WTC11 (cell line): ENCODE measurements at regions not wholly inside any gene's neighbourhood (a gene's known extent, or its start where the extent isn't known, plus 50 kb on each side); places are given as distances from the start of the nearest gene placed in this dataset.

Experiments
- ATAC-seq: fragments of 200-7000 bp; cut with Tn5 transposase; 2 replicates; pipeline ENCODE4 v1.10.0; 2021; ENCODE audit warnings: mild to moderate bottlenecking, moderate library complexity
- CTCF ChIA-PET: fragments of 300-600 bp; sonication (Branson Sonifier 250); formaldehyde crosslinking; loops from one replicate; lab custom pipeline; 2021; ENCODE audit warnings: antibody characterized with exemption; lab: Charles Lee
- POLR2A ChIA-PET: fragments of 350-600 bp; sonication (Branson Sonifier 250); formaldehyde crosslinking; loops from one replicate; lab custom pipeline; 2021; ENCODE audit warnings: antibody characterized with exemption; lab: Charles Lee
- DNase-seq: peaks from one replicate; pipeline ENCODE4 v3.0.0; 2021; ENCODE audit warnings: low spot score
- H3K27ac Mint-ChIP-seq: 2 replicates; pipeline ENCODE4 v1.8.0; 2021; ENCODE audit warnings: mixed read lengths
- H3K27me3 Mint-ChIP-seq: 2 replicates; pipeline ENCODE4 v1.8.0; 2021; ENCODE audit warnings: low read depth, mild to moderate bottlenecking, moderate library complexity, mixed read lengths
- H3K36me3 Mint-ChIP-seq: 2 replicates; pipeline ENCODE4 v1.8.0; 2021; ENCODE audit warnings: mixed read lengths
- H3K4me1 Mint-ChIP-seq: 2 replicates; pipeline ENCODE4 v1.8.0; 2022; ENCODE audit warnings: mixed read lengths
- H3K4me3 Mint-ChIP-seq: 2 replicates; pipeline ENCODE4 v1.8.0; 2021; ENCODE audit warnings: mild to moderate bottlenecking, moderate library complexity, mixed read lengths
- H3K9me3 Mint-ChIP-seq: 2 replicates; pipeline ENCODE4 v1.8.0; 2021; ENCODE audit warnings: mixed read lengths
- ATF1 ChIP-seq: sonication (generic); formaldehyde crosslinking; IDR thresholded peaks from 2 replicates; pipeline ENCODE4 v1.8.1; 2023; ENCODE audit warnings: mild to moderate bottlenecking, moderate library complexity, missing genetic modification reagents
- ATF2 ChIP-seq: sonication (generic); formaldehyde crosslinking; IDR thresholded peaks from 2 replicates; pipeline ENCODE4 v1.8.1; 2022; ENCODE audit warnings: low read depth, missing genetic modification reagents, borderline replicate concordance
- ATF6 ChIP-seq: sonication (generic); formaldehyde crosslinking; IDR thresholded peaks from 2 replicates; pipeline ENCODE4 v1.8.1; 2023; ENCODE audit warnings: mild to moderate bottlenecking, missing genetic modification reagents
- CREM ChIP-seq: sonication (generic); formaldehyde crosslinking; IDR thresholded peaks from 2 replicates; pipeline ENCODE4 v1.8.1; 2022; ENCODE audit warnings: mild to moderate bottlenecking, missing genetic modification reagents, moderate library complexity
- CTCF ChIP-seq: fragments of 200-600 bp; IDR thresholded peaks from 2 replicates; pipeline ENCODE4 v1.8.0; 2022; ENCODE audit warnings: antibody characterized with exemption
- ELF4 ChIP-seq: sonication (generic); formaldehyde crosslinking; IDR thresholded peaks from 2 replicates; pipeline ENCODE4 v1.8.1; 2022; ENCODE audit warnings: low read depth, mild to moderate bottlenecking, moderate library complexity, missing genetic modification reagents
- FOXK1 ChIP-seq: sonication (generic); formaldehyde crosslinking; IDR thresholded peaks from 2 replicates; pipeline ENCODE4 v1.8.0; 2022; ENCODE audit warnings: mild to moderate bottlenecking, moderate library complexity, missing genetic modification reagents
- GRHL2 ChIP-seq: fragments of 250-450 bp; sonication (Bioruptor Pico); IDR thresholded peaks from 2 replicates; pipeline ENCODE4 v1.8.0; 2022; ENCODE audit warnings: mild to moderate bottlenecking, moderate library complexity; ENCODE audit not compliant: insufficient replicate concordance, severe bottlenecking
- IRF2 ChIP-seq: sonication (generic); formaldehyde crosslinking; IDR thresholded peaks from 2 replicates; pipeline ENCODE4 v1.8.0; 2022; ENCODE audit warnings: low read depth, missing genetic modification reagents, borderline replicate concordance
- JUN ChIP-seq: sonication (generic); formaldehyde crosslinking; IDR thresholded peaks from 2 replicates; pipeline ENCODE4 v1.8.0; 2023; ENCODE audit warnings: mild to moderate bottlenecking, missing genetic modification reagents
- MAX ChIP-seq: sonication (generic); formaldehyde crosslinking; IDR thresholded peaks from 2 replicates; pipeline ENCODE4 v1.8.0; 2022; ENCODE audit warnings: mild to moderate bottlenecking, missing genetic modification reagents
- OVOL2 ChIP-seq: fragments of 250-450 bp; sonication (Bioruptor Pico); IDR thresholded peaks from 2 replicates; pipeline ENCODE4 v1.9.0; 2021; ENCODE audit warnings: mild to moderate bottlenecking, borderline replicate concordance
- PRRX2 ChIP-seq: fragments of 250-450 bp; sonication (Bioruptor Pico); IDR thresholded peaks from 2 replicates; pipeline ENCODE4 v1.8.0; 2021; ENCODE audit warnings: mild to moderate bottlenecking
- RORB ChIP-seq: fragments of 250-450 bp; sonication (Bioruptor Pico); IDR thresholded peaks from 2 replicates; pipeline ENCODE4 v1.9.0; 2021; ENCODE audit warnings: mild to moderate bottlenecking
- SMAD3 ChIP-seq: sonication (generic); formaldehyde crosslinking; IDR thresholded peaks from 2 replicates; pipeline ENCODE4 v1.8.0; 2022; ENCODE audit warnings: missing genetic modification reagents, mild to moderate bottlenecking, borderline replicate concordance
- TCF7 ChIP-seq: sonication (generic); formaldehyde crosslinking; IDR thresholded peaks from 2 replicates; pipeline ENCODE4 v1.8.0; 2022; ENCODE audit warnings: mild to moderate bottlenecking, low read depth, missing genetic modification reagents, moderate library complexity
- TEAD1 ChIP-seq: sonication (generic); formaldehyde crosslinking; IDR thresholded peaks from 2 replicates; pipeline ENCODE4 v1.8.0; 2022; ENCODE audit warnings: mild to moderate bottlenecking, missing genetic modification reagents
- ZMAT4 ChIP-seq: fragments of 250-450 bp; sonication (Bioruptor Pico); IDR thresholded peaks from 2 replicates; pipeline ENCODE4 v1.9.0; 2021; ENCODE audit warnings: mild to moderate bottlenecking
- ZNF121 ChIP-seq: sonication (generic); formaldehyde crosslinking; IDR thresholded peaks from 2 replicates; pipeline ENCODE4 v1.8.0; 2023; ENCODE audit warnings: missing genetic modification reagents
- ZNF263 ChIP-seq: sonication (generic); formaldehyde crosslinking; IDR thresholded peaks from 2 replicates; pipeline ENCODE4 v1.8.1; 2022; ENCODE audit warnings: low read depth, mild to moderate bottlenecking, moderate library complexity, missing genetic modification reagents
- ZNF532 ChIP-seq: fragments of 250-450 bp; sonication (Bioruptor Pico); IDR thresholded peaks from 2 replicates; pipeline ENCODE4 v1.9.0; 2021; ENCODE audit warnings: mild to moderate bottlenecking, borderline replicate concordance

GRCh38 chr3:107943786-107944523 lies 146.9 kb downstream of the CD47 start:
- DNase-seq (no peak), ATAC-seq (no peak)
- H3K9me3 Mint-ChIP-seq, result peaks cover 4% of the 10 kb centered on the region
- no peak overlapping the region for H3K4me3 Mint-ChIP-seq
- H3K27me3 Mint-ChIP-seq, result no peaks in the 10 kb centered on the region
- POLR2A ChIA-PET, result no interaction called here
- H3K4me1 Mint-ChIP-seq, result peaks cover 20% of the 10 kb centered on the region
- no peak overlapping the region for H3K27ac Mint-ChIP-seq
- TF ChIP-seq PRRX2 (CRISPR knock-in tag) (no peak), TEAD1 (CRISPR knock-in tag) (no peak), FOXK1 (CRISPR knock-in tag) (no peak), CTCF (no peak), RORB (CRISPR knock-in tag) (no peak), ZNF263 (no peak), ATF2 (no peak), CREM (CRISPR knock-in tag) (no peak), TCF7 (CRISPR knock-in tag) (no peak), MAX (CRISPR knock-in tag) (no peak)
- TF ChIP-seq, all 79 proteins: peak for 0
- H3K36me3 Mint-ChIP-seq, result no peaks in the 10 kb centered on the region
- CTCF ChIA-PET, result interaction anchor here (1.7 kb wide), 1 partner anchor 16 kb away, joined by 5 read pairs; no protein-coding TSS in a partner anchor

GRCh38 chr3:107942951-107943749 lies 147.7 kb downstream of the CD47 start:
- Mint-ChIP-seq H3K36me3 (no peaks in the 10 kb centered on the region), H3K27ac (no peak overlapping the region), H3K9me3 (peaks cover 5% of the 10 kb centered on the region), H3K27me3 (no peaks in the 10 kb centered on the region), H3K4me3 (no peak overlapping the region), H3K4me1 (peaks cover 20% of the 10 kb centered on the region)
- DNase-seq (no peak), ATAC-seq (no peak)
- TF ChIP-seq ELF4 (no peak), ATF6 (CRISPR knock-in tag) (no peak), ZNF532 (CRISPR knock-in tag) (no peak), GRHL2 (CRISPR knock-in tag) (no peak), SMAD3 (no peak), ZNF121 (CRISPR knock-in tag) (no peak), PRRX2 (CRISPR knock-in tag) (no peak), IRF2 (no peak), ZMAT4 (CRISPR knock-in tag) (no peak), ATF1 (CRISPR knock-in tag) (no peak), FOXK1 (CRISPR knock-in tag) (no peak), OVOL2 (CRISPR knock-in tag) (no peak), JUN (no peak), CREM (CRISPR knock-in tag) (no peak)
- ChIA-PET POLR2A (no interaction called here), CTCF (no interaction called here)
